Stomach (tissue), 8 donors: ENCODE measurements at regions not wholly inside any gene's neighbourhood (a gene's known extent, or its start where the extent isn't known, plus 50 kb on each side); places are given as distances from the start of the nearest gene placed in this dataset.

Experiments used
- DNase-seq, 2 donors: peaks; one replicate each; pipeline versions ENCODE4 v3.0.0 to v3.0.0-alpha.2; 2013 to 2019
- H3K27ac ChIP-seq, 5 donors: fragments of 200-600 bp in 4 of 5; sonication (generic) in 4 of 5; one replicate each; pipeline ENCODE4 v1.5.1; 2013 to 2019; ENCODE audit warnings: mild to moderate bottlenecking in 1 of 5, moderate library complexity in 1 of 5
- H3K27me3 ChIP-seq, 3 donors: fragments of 200-600 bp; sonication (generic); one replicate each; pipeline ENCODE4 v1.5.1; 2017 to 2019; ENCODE audit warnings: mixed run types in 1 of 3
- H3K36me3 ChIP-seq, 4 donors: fragments of 200-600 bp; sonication (generic); 1 replicate in 3 of 4; 2 replicates in 1 of 4; pipeline ENCODE4 v1.5.1; 2016 to 2019
- H3K4me1 ChIP-seq, 4 donors: fragments of 200-600 bp; sonication (generic); one replicate each; pipeline ENCODE4 v1.5.1; 2016 to 2019
- H3K4me3 ChIP-seq, 4 donors: fragments of 200-600 bp; sonication (generic) in 3 of 4; one replicate each; pipeline ENCODE4 v1.5.1; 2016 to 2019; ENCODE audit warnings: mild to moderate bottlenecking in 1 of 4
- H3K9me3 ChIP-seq, 4 donors: fragments of 200-600 bp; sonication (generic); one replicate each; pipeline ENCODE4 v1.5.1; 2016 to 2019
- EP300 ChIP-seq: sonication (generic); formaldehyde crosslinking; IDR thresholded peaks from one replicate; pipeline ENCODE4 v1.6.1; 2017; ENCODE audit warnings: antibody characterized with exemption
- POLR2A ChIP-seq, 4 donors: fragments of 450-650 bp; IDR thresholded peaks; one replicate each; pipeline ENCODE4 v1.6.1; 2016; ENCODE audit warnings: antibody characterized with exemption in 4 of 4, control low read depth in 2 of 4, mild to moderate bottlenecking in 1 of 4, moderate library complexity in 1 of 4
- POLR2AphosphoS5 ChIP-seq, 3 donors: sonication (generic); formaldehyde crosslinking; IDR thresholded peaks; one replicate each; pipeline ENCODE4 v1.6.1; 2016; ENCODE audit warnings: antibody characterized with exemption in 3 of 3
- WGBS, 5 donors: extraction: QIAGEN DNeasy Blood & Tissue Kit in 3 of 5; methylation state at CpG; one replicate each; pipeline versions ENCODE4 v1.1.5 to v1.1.7; 2013 to 2018; 5-methylcytosine and 5-hydroxymethylcytosine counted together
- intact Hi-C: fragments of 100-400 bp; cut with DNase I; formaldehyde crosslinking; loops from one replicate; pipeline ENCODE4 v1.15.1; 2023; ENCODE audit warnings: low total_unique reads
- TF ChIP-seq, protein P1 (sequence below), 7 experiments: fragments of 450-650 bp in 4 of 7; fragments of 200-600 bp in 3 of 7; sonication (generic) in 3 of 7; IDR thresholded peaks; one replicate each; pipeline ENCODE4 v1.5.1; 2016 to 2019; ENCODE audit warnings: antibody characterized with exemption in 7 of 7, control low read depth in 2 of 7, mild to moderate bottlenecking in 1 of 7
- donor health status: healthy with polysubstance abuse.
- donor health status: Bipolar disorder and iron deficiency.
- donor health status: healthy.

DNA sequence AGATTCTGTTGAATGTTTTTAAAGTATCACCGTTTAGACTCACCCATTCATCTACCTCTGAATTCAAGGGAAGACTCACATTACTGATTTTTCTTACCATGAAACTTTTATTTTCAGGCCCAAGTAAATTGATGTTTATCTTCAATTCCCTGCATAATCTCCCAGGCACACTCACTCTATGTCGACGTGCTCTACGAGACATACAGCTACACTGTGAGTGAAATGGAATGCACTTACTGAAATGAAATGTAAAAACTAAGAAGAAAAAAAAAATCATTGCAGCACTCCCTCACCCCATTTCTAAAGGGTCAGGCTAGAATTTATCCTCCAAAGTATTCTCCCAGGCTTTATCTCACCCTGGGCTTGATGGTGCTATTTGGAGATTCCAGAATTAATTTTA, 987.9 kb downstream of the CCSER2 start:
- no peaks in the 10 kb centered on the region for H3K36me3 ChIP-seq
- intact Hi-C loops: no loop called here
- no peaks in the 10 kb centered on the region for H3K27me3 ChIP-seq
- no peaks in the 10 kb centered on the region for H3K4me1 ChIP-seq
- no peaks in the 10 kb centered on the region for H3K9me3 ChIP-seq
- no peak overlapping the region for H3K4me3 ChIP-seq
- TF ChIP-seq POLR2AphosphoS5 (IDR thresholded peaks at IDR 0.05) (no peak), EP300 (no peak), POLR2A (IDR thresholded peaks at IDR 0.05) (no peak)
- TF ChIP-seq, protein P1, sequence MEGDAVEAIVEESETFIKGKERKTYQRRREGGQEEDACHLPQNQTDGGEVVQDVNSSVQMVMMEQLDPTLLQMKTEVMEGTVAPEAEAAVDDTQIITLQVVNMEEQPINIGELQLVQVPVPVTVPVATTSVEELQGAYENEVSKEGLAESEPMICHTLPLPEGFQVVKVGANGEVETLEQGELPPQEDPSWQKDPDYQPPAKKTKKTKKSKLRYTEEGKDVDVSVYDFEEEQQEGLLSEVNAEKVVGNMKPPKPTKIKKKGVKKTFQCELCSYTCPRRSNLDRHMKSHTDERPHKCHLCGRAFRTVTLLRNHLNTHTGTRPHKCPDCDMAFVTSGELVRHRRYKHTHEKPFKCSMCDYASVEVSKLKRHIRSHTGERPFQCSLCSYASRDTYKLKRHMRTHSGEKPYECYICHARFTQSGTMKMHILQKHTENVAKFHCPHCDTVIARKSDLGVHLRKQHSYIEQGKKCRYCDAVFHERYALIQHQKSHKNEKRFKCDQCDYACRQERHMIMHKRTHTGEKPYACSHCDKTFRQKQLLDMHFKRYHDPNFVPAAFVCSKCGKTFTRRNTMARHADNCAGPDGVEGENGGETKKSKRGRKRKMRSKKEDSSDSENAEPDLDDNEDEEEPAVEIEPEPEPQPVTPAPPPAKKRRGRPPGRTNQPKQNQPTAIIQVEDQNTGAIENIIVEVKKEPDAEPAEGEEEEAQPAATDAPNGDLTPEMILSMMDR (IDR thresholded peaks at IDR 0.05): no peak
- DNase-seq: no peak
- 50 to 77% (median 72%) methylated on average over 4 of the region's 4 CpGs for WGBS, 5 donors
- H3K27ac ChIP-seq: no peak overlapping the region

DNA sequence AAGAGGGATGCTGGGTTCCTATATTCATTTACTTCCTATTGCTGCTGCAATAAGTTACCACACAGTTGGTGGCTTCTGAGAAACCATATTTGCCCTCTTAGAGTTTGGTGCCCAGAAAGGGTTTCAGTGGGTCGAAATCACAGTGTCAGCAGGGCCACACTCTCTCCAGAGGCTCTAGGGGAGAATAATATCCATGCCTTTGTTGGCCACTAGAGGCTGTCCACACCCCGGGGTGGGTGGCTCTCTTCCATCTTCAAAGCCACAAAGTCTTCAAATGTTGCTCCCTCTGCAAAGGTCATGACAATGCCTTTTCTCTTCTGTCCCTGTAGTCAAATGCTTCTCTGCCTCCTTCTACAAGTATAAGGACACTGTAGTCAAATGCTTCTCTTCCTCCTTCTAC, 989.4 kb downstream of the CCSER2 start:
- no peak for DNase-seq
- Histone ChIP-seq H3K36me3 (no peaks in the 10 kb centered on the region), H3K4me3 (no peak overlapping the region), H3K9me3 (no peaks in the 10 kb centered on the region), H3K27ac (no peak overlapping the region), H3K27me3 (no peaks in the 10 kb centered on the region), H3K4me1 (no peaks in the 10 kb centered on the region)
- 72 to 86% (median 82%) methylated on average over 2 of the region's 2 CpGs for WGBS, 5 donors
- intact Hi-C loops: no loop called here
- TF ChIP-seq EP300 (no peak), POLR2A (IDR thresholded peaks at IDR 0.05) (no peak), POLR2AphosphoS5 (IDR thresholded peaks at IDR 0.05) (no peak)
- TF ChIP-seq, protein P1 (IDR thresholded peaks at IDR 0.05): no peak

DNA sequence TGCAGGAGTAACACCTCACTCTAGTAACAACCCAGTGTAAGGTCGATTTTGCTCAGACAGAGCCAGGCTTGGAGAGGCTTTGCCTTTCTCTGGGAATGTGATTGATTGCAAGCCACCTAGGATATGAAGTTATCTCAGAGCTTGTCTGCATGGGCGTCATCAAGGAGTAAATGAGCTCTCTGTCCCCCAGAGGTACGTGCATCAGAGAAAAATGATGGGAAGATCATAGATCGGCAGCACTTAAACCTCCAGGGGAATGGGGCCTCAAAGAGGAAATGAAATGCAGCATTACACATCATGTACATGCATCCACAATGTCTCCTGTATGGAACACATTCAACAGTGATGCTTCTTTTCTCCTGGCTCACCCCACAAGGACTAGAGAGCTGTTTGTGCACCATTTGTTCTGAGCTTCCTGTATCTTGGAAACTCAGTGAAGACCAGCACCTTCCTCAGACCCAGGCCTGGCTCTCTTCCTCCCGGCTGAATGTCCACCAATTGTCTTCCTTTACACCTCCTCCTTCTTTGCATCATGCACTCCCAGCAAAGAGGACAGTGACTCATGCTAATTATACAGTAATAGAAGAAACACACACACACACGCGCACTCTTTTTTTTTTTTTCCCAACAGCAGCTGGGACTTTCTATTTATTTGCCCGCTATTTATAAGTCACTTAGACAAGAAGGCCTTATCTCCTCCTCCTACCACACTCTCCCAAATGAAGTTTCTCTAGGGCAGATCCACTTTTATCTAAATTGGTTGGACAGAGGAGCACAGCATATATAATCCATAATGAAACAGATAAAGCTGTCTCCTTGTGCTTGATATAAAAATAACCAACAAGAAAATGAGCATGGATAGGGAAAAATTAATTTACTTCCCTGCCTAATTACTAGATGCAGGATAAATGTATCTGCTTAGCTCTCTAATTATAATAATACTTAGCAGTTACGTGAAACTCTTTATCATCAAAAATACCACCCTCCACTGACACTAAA, 990.7 kb downstream of the CCSER2 start:
- H3K27ac ChIP-seq: no peak overlapping the region
- intact Hi-C loops: no loop called here
- H3K36me3 ChIP-seq: no peaks in the 10 kb centered on the region
- H3K27me3 ChIP-seq: no peaks in the 10 kb centered on the region
- peak in 1 of 2 donors; percentile 36 for DNase-seq
- no peaks in the 10 kb centered on the region for H3K9me3 ChIP-seq
- H3K4me1 ChIP-seq: no peaks in the 10 kb centered on the region
- 46 to 59% (median 52%) methylated on average over 9 of the region's 9 CpGs for WGBS, 5 donors
- no peak overlapping the region for H3K4me3 ChIP-seq
- TF ChIP-seq, protein P1 (IDR thresholded peaks at IDR 0.05): no peak
- TF ChIP-seq EP300 (no peak), POLR2A (IDR thresholded peaks at IDR 0.05) (no peak), POLR2AphosphoS5 (IDR thresholded peaks at IDR 0.05) (no peak)

DNA sequence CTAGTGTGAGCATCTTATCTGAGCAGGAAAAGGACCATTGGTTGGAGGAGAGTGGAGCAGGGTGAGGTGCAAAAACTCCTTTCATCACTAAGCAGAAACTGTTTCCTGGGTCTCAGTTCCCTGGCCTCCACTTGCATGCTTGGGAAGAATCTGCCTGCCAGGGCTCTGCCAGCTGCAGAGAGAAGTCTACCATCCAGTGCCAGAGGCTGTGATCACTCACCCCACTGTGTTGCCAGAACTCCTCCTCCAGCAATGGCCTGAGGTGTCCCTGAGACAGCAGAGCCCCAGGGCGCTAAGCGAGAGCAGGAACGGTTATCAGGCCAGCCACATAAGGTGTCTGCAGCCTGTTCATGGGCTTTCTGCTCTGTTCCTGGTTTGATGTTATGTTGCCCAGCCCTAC, 991.4 kb downstream of the CCSER2 start:
- Histone ChIP-seq H3K27me3 (no peaks in the 10 kb centered on the region), H3K36me3 (no peaks in the 10 kb centered on the region), H3K9me3 (no peaks in the 10 kb centered on the region), H3K4me3 (no peak overlapping the region), H3K4me1 (no peaks in the 10 kb centered on the region), H3K27ac (no peak overlapping the region)
- peak in 1 of 2 donors; percentile 10 for DNase-seq
- WGBS, 5 donors: 49 to 91% (median 73%) methylated on average over 3 of the region's 3 CpGs
- intact Hi-C loops: no loop called here
- TF ChIP-seq POLR2A (IDR thresholded peaks at IDR 0.05) (no peak), POLR2AphosphoS5 (IDR thresholded peaks at IDR 0.05) (no peak), EP300 (no peak)
- TF ChIP-seq, protein P1 (IDR thresholded peaks at IDR 0.05): no peak
